Neural cell (in vitro differentiated cells): ENCODE measurements at regions not wholly inside any gene's neighbourhood (a gene's known extent, or its start where the extent isn't known, plus 50 kb on each side); places are given as distances from the start of the nearest gene placed in this dataset.

ENCODE experiments used
- H2AFZ ChIP-seq: fragments of 200-600, 300-800 bp; sonication (generic), shearing (Covaris generic); 2 replicates; pipeline ENCODE4 v1.6.0; 2014; ENCODE audit warnings: low read depth, mild to moderate bottlenecking, antibody characterized with exemption, low read length, moderate library complexity
- H3F3A ChIP-seq: fragments of 200-600 bp; shearing (Covaris generic); 2 replicates; pipeline ENCODE4 v1.6.1; 2016; ENCODE audit warnings: mild to moderate bottlenecking, moderate library complexity, mixed read lengths, antibody characterized with exemption, low read length; ENCODE audit not compliant: insufficient read depth, poor library complexity, severe bottlenecking
- H3K27ac ChIP-seq: fragments of 200-600, 300-800 bp; sonication (generic), shearing (Covaris generic); 2 replicates; pipeline ENCODE4 v1.5.1; 2014; ENCODE audit warnings: mild to moderate bottlenecking, low read length, moderate library complexity
- H3K27me3 ChIP-seq: fragments of 300-800, 200-600 bp; sonication (generic), shearing (Covaris generic); 2 replicates; pipeline ENCODE4 v1.6.0; 2014; ENCODE audit warnings: mild to moderate bottlenecking, low read depth, low read length, moderate library complexity; ENCODE audit not compliant: insufficient read depth
- H3K36me3 ChIP-seq: fragments of 300-800, 200-600 bp; sonication (generic), shearing (Covaris generic); 2 replicates; pipeline ENCODE4 v1.5.1; 2014; ENCODE audit warnings: mild to moderate bottlenecking, antibody characterized with exemption, low read length, moderate library complexity; ENCODE audit not compliant: insufficient read depth
- H3K4me2 ChIP-seq: fragments of 300-800, 200-600 bp; sonication (generic), shearing (Covaris generic); 2 replicates; pipeline ENCODE4 v1.6.0; 2014; ENCODE audit warnings: mild to moderate bottlenecking, low read length
- H3K4me3 ChIP-seq: fragments of 300-800, 200-600 bp; sonication (generic), shearing (Covaris generic); 2 replicates; pipeline ENCODE4 v1.5.1; 2014; ENCODE audit warnings: mild to moderate bottlenecking, low read length, moderate library complexity
- H3K79me2 ChIP-seq: fragments of 200-600 bp; shearing (Covaris generic); replicated peaks from 2 replicates; pipeline ENCODE4 v1.6.0; 2014; ENCODE audit warnings: mild to moderate bottlenecking, low read length, moderate library complexity; ENCODE audit not compliant: insufficient read depth
- H3K9ac ChIP-seq: fragments of 300-800, 200-600 bp; sonication (generic), shearing (Covaris generic); 2 replicates; pipeline ENCODE4 v1.6.1; 2016; ENCODE audit warnings: mild to moderate bottlenecking, low read length, mixed read lengths
- H3K9me2 ChIP-seq: fragments of 200-600 bp; shearing (Covaris generic); 2 replicates; pipeline ENCODE4 v1.6.1; 2016; ENCODE audit warnings: mild to moderate bottlenecking, low read length, mixed read lengths; ENCODE audit not compliant: insufficient read depth
- H3K9me3 ChIP-seq: fragments of 200-600, 300-800 bp; sonication (generic), shearing (Covaris generic); 2 replicates; pipeline ENCODE4 v1.6.1; 2016; ENCODE audit warnings: mild to moderate bottlenecking, mixed run types, low read length, moderate library complexity, mixed read lengths
- H4K20me1 ChIP-seq: fragments of 200-600 bp; shearing (Covaris generic); 2 replicates; pipeline ENCODE4 v1.6.1; 2016; ENCODE audit warnings: mild to moderate bottlenecking, mixed run types; ENCODE audit not compliant: insufficient read depth
- CTCF ChIP-seq: fragments of 450-650 bp; IDR thresholded peaks from 2 replicates; pipeline ENCODE4 v1.5.1; 2014; ENCODE audit warnings: antibody characterized with exemption, mild to moderate bottlenecking, moderate library complexity; ENCODE audit not compliant: poor library complexity, severe bottlenecking
- EP300 ChIP-seq: fragments of 450-650 bp; conservative IDR thresholded peaks from 2 replicates; pipeline ENCODE4 v1.6.1; 2014; ENCODE audit warnings: antibody characterized with exemption, mild to moderate bottlenecking, moderate library complexity; ENCODE audit not compliant: poor library complexity, severe bottlenecking
- EZH2 ChIP-seq: fragments of 200-600, 300-800 bp; shearing (Covaris generic), sonication (generic); IDR thresholded peaks from 2 replicates; pipeline ENCODE4 v1.6.1; 2014; ENCODE audit warnings: antibody characterized with exemption, low read length, borderline replicate concordance, mild to moderate bottlenecking; ENCODE audit not compliant: insufficient read depth, poor library complexity, severe bottlenecking
- MXI1 ChIP-seq: fragments of 450-650 bp; conservative IDR thresholded peaks from 2 replicates; pipeline ENCODE4 v1.6.1; 2014; ENCODE audit warnings: antibody characterized with exemption, mild to moderate bottlenecking; ENCODE audit not compliant: poor library complexity, severe bottlenecking
- POLR2AphosphoS5 ChIP-seq: IDR thresholded peaks from 2 replicates; pipeline ENCODE4 v1.6.1; 2012
- RAD21 ChIP-seq: fragments of 450-650 bp; conservative IDR thresholded peaks from 2 replicates; pipeline ENCODE4 v1.6.1; 2014; ENCODE audit warnings: antibody characterized with exemption, mild to moderate bottlenecking, moderate library complexity
- REST ChIP-seq: IDR thresholded peaks from 2 replicates; pipeline ENCODE4 v1.6.1; 2012; ENCODE audit warnings: borderline replicate concordance
- SMC3 ChIP-seq: fragments of 450-650 bp; conservative IDR thresholded peaks from 2 replicates; pipeline ENCODE4 v1.6.1; 2014; ENCODE audit warnings: antibody characterized with exemption, mild to moderate bottlenecking, moderate library complexity; ENCODE audit not compliant: poor library complexity
- TAF1 ChIP-seq: IDR thresholded peaks from 2 replicates; pipeline ENCODE4 v1.6.1; 2012; ENCODE audit warnings: low read depth

GRCh38 chr5:175021321-175021720, 296.9 kb downstream of the MSX2 start:
- Histone ChIP-seq H3K79me2 (no peaks in the 10 kb centered on the region), H3K9ac (no peak overlapping the region), H3K4me2 (no peak overlapping the region), H3K9me2 (no peaks in the 10 kb centered on the region), H2AFZ (no peak overlapping the region), H3K4me3 (no peak overlapping the region), H3K27ac (no peak overlapping the region), H3K36me3 (no peaks in the 10 kb centered on the region), H3F3A (no peaks in the 10 kb centered on the region), H3K9me3 (peaks cover 6% of the 10 kb centered on the region), H3K27me3 (no peaks in the 10 kb centered on the region), H4K20me1 (no peaks in the 10 kb centered on the region)
- no peak for TF ChIP-seq CTCF
- no peak for TF ChIP-seq EP300
- TF ChIP-seq RAD21 = no peak
- TF ChIP-seq REST = no peak
- TF ChIP-seq POLR2AphosphoS5 = no peak
- no peak for TF ChIP-seq SMC3
- TF ChIP-seq TAF1 = no peak
- no peak for TF ChIP-seq EZH2
- no peak for TF ChIP-seq MXI1

- H3K9me2 ChIP-seq = no peaks in the 10 kb centered on the region
- no peak overlapping the region for H3K4me3 ChIP-seq
- no peak overlapping the region for H2AFZ ChIP-seq
- no peaks in the 10 kb centered on the region for H3K36me3 ChIP-seq
- no peaks in the 10 kb centered on the region for H3K9me3 ChIP-seq
- H3K9ac ChIP-seq = no peak overlapping the region
- no peaks in the 10 kb centered on the region for H4K20me1 ChIP-seq
- no peaks in the 10 kb centered on the region for H3F3A ChIP-seq
- no peaks in the 10 kb centered on the region for H3K79me2 ChIP-seq
- no peak overlapping the region for H3K4me2 ChIP-seq
- no peaks in the 10 kb centered on the region for H3K27me3 ChIP-seq
- H3K27ac ChIP-seq = no peak overlapping the region
- TF ChIP-seq SMC3 = no peak
- no peak for TF ChIP-seq EP300
- TF ChIP-seq EZH2 = no peak
- TF ChIP-seq TAF1 = no peak
- no peak for TF ChIP-seq POLR2AphosphoS5
- no peak for TF ChIP-seq CTCF
Measured at GRCh38 chr5:175015028-175015685, 290.8 kb downstream of the MSX2 start.
